G401.6 (cell line): ENCODE measurements at regions not wholly inside any gene's neighbourhood (a gene's known extent, or its start where the extent isn't known, plus 50 kb on each side); places are given as distances from the start of the nearest gene placed in this dataset.
"Not testable (repeated sequence)": the region's sequence is repeated elsewhere in the genome, so short reads cannot be mapped to it uniquely, and the experiment has no call there.

Source experiments
- FAIRE-seq: peaks from 2 replicates; lab custom pipeline; 2012; peaks lifted over from hg19 to GRCh38; lab: Jason Lieb, UNC

GRCh38 chr3:87489892-87490291 is 213.5 kb upstream of the POU1F1 start:
- no peak for FAIRE-seq

- no peak for FAIRE-seq
These were observed 212.4 kb upstream of the POU1F1 start for GRCh38 chr3:87488765-87489164.

- not testable (repeated sequence) for FAIRE-seq
These were observed 210.3 kb upstream of the POU1F1 start for GRCh38 chr3:87486635-87487034.

- no peak for FAIRE-seq
These were observed 209.7 kb upstream of the POU1F1 start for GRCh38 chr3:87486115-87486514.

GRCh38 chr3:87478716-87479115 is 202.3 kb upstream of the POU1F1 start:
- no peak for FAIRE-seq

- FAIRE-seq, result no peak
These were observed 197.6 kb upstream of the POU1F1 start for GRCh38 chr3:87473944-87474343.

GRCh38 chr3:87468938-87469337 is 192.6 kb upstream of the POU1F1 start:
- no peak for FAIRE-seq

- no peak for FAIRE-seq
These were observed 191.9 kb upstream of the POU1F1 start for GRCh38 chr3:87468235-87468634.

- no peak for FAIRE-seq
These were observed 185.8 kb upstream of the POU1F1 start for GRCh38 chr3:87462228-87462627.

- FAIRE-seq, result no peak
These were observed 185.1 kb upstream of the POU1F1 start for GRCh38 chr3:87461443-87461842.

- FAIRE-seq, result no peak
These were observed 184.7 kb upstream of the POU1F1 start for GRCh38 chr3:87461036-87461435.

- no peak for FAIRE-seq
These were observed 172.2 kb upstream of the POU1F1 start for GRCh38 chr3:87448558-87448957.

- no peak for FAIRE-seq
These were observed 170.5 kb upstream of the POU1F1 start for GRCh38 chr3:87446849-87447387.

GRCh38 chr3:87442470-87442869 is 166.1 kb upstream of the POU1F1 start:
- FAIRE-seq, result no peak

- no peak for FAIRE-seq
These were observed 161.4 kb upstream of the POU1F1 start for GRCh38 chr3:87437765-87438164.

GRCh38 chr3:87436781-87437543 is 160.6 kb upstream of the POU1F1 start:
- no peak for FAIRE-seq

- FAIRE-seq, result no peak
These were observed 159.7 kb upstream of the POU1F1 start for GRCh38 chr3:87435926-87436620.

GRCh38 chr3:87433445-87433844 is 157.1 kb upstream of the POU1F1 start:
- FAIRE-seq, result not testable (repeated sequence)

GRCh38 chr3:87426918-87427317 is 150.5 kb upstream of the POU1F1 start:
- no peak for FAIRE-seq

GRCh38 chr3:87425056-87425455 is 148.7 kb upstream of the POU1F1 start:
- FAIRE-seq, result no peak

GRCh38 chr3:87423336-87423735 is 147.0 kb upstream of the POU1F1 start:
- FAIRE-seq, result no peak

GRCh38 chr3:87422333-87422732 is 145.9 kb upstream of the POU1F1 start:
- FAIRE-seq, result no peak

GRCh38 chr3:87420171-87420570 is 143.8 kb upstream of the POU1F1 start:
- no peak for FAIRE-seq

GRCh38 chr3:87414271-87414670 is 137.9 kb upstream of the POU1F1 start:
- no peak for FAIRE-seq
